BE2C (cell line): ENCODE measurements at regions not wholly inside any gene's neighbourhood (a gene's known extent, or its start where the extent isn't known, plus 50 kb on each side); places are given as distances from the start of the nearest gene placed in this dataset.

Source experiments
- DNase-seq: peaks from one replicate; pipeline ENCODE4 v3.0.0-alpha.2; 2020
- H3K27me3 ChIP-seq: fragments of 250-450 bp; sonication (Bioruptor Pico); 2 replicates; pipeline ENCODE4 v1.5.1; 2020; ENCODE audit warnings: mild to moderate bottlenecking
- H3K36me3 ChIP-seq: fragments of 250-450 bp; sonication (Bioruptor Pico); 2 replicates; pipeline ENCODE4 v1.5.1; 2020; ENCODE audit warnings: mild to moderate bottlenecking
- H3K4me1 ChIP-seq: fragments of 250-450 bp; sonication (Bioruptor Pico); 2 replicates; pipeline ENCODE4 v1.5.1; 2020
- H3K4me3 ChIP-seq: 2 replicates; pipeline ENCODE4 v1.5.1; 2011; ENCODE audit warnings: low read depth, low read length
- H3K9me3 ChIP-seq: fragments of 250-450 bp; sonication (Bioruptor Pico); 2 replicates; pipeline ENCODE4 v1.5.1; 2020
- CTCF ChIP-seq: IDR thresholded peaks from 2 replicates; pipeline ENCODE4 v1.5.1; 2012; ENCODE audit warnings: mild to moderate bottlenecking, low read depth, low read length

GRCh38 chr9:126204197-126204596, 122.4 kb upstream of the MVB12B start:
- no peak for TF ChIP-seq CTCF
- no peak for DNase-seq
- Histone ChIP-seq H3K9me3 (no peaks in the 10 kb centered on the region), H3K4me1 (no peaks in the 10 kb centered on the region; the same call in none of the 2 replicates), H3K4me3 (no peak overlapping the region), H3K36me3 (no peaks in the 10 kb centered on the region), H3K27me3 (no peaks in the 10 kb centered on the region)

- Histone ChIP-seq H3K9me3 (no peaks in the 10 kb centered on the region), H3K27me3 (no peaks in the 10 kb centered on the region), H3K36me3 (no peaks in the 10 kb centered on the region), H3K4me3 (no peak overlapping the region), H3K4me1 (no peaks in the 10 kb centered on the region; the same call in none of the 2 replicates)
- no peak for DNase-seq
- no peak for TF ChIP-seq CTCF
Measured at GRCh38 chr9:126204708-126205225, 121.9 kb upstream of the MVB12B start.

GRCh38 chr9:126205265-126205664, 121.4 kb upstream of the MVB12B start:
- Histone ChIP-seq H3K36me3 (no peaks in the 10 kb centered on the region), H3K4me1 (no peaks in the 10 kb centered on the region; the same call in none of the 2 replicates), H3K9me3 (no peaks in the 10 kb centered on the region), H3K27me3 (no peaks in the 10 kb centered on the region), H3K4me3 (no peak overlapping the region)
- TF ChIP-seq CTCF = no peak
- DNase-seq = no peak

GRCh38 chr9:126205845-126206498, 120.7 kb upstream of the MVB12B start:
- peak overlapping the region; percentile 11; the same call in 1 of the 2 replicates for H3K4me3 ChIP-seq
- H3K36me3 ChIP-seq = no peaks in the 10 kb centered on the region
- no peaks in the 10 kb centered on the region for H3K9me3 ChIP-seq
- H3K27me3 ChIP-seq = no peaks in the 10 kb centered on the region
- H3K4me1 ChIP-seq = no peaks in the 10 kb centered on the region; the same call in none of the 2 replicates
- no peak for DNase-seq
- no peak for TF ChIP-seq CTCF

GRCh38 chr9:126207256-126207655, 119.4 kb upstream of the MVB12B start:
- no peak for DNase-seq
- no peaks in the 10 kb centered on the region; the same call in none of the 2 replicates for H3K4me1 ChIP-seq
- TF ChIP-seq CTCF = no peak

GRCh38 chr9:126208216-126208758, 118.3 kb upstream of the MVB12B start:
- Histone ChIP-seq H3K9me3 (no peaks in the 10 kb centered on the region), H3K4me1 (no peaks in the 10 kb centered on the region; the same call in none of the 2 replicates), H3K4me3 (no peak overlapping the region), H3K36me3 (no peaks in the 10 kb centered on the region), H3K27me3 (no peaks in the 10 kb centered on the region)
- no peak for DNase-seq
- no peak for TF ChIP-seq CTCF

More at GRCh38 chr9:126207256-126207655, 119.4 kb upstream of the MVB12B start:
- Histone ChIP-seq H3K36me3 (no peaks in the 10 kb centered on the region), H3K9me3 (no peaks in the 10 kb centered on the region), H3K27me3 (no peaks in the 10 kb centered on the region), H3K4me3 (no peak overlapping the region)
